GM19099 (cell line): ENCODE measurements at regions not wholly inside any gene's neighbourhood (a gene's known extent, or its start where the extent isn't known, plus 50 kb on each side); places are given as distances from the start of the nearest gene placed in this dataset.

Experiments
- POLR2A ChIP-seq: IDR thresholded peaks from 3 replicates; pipeline ENCODE4 v1.6.1; 2011; ENCODE audit warnings: low read depth; ENCODE audit not compliant: insufficient read length; ENCODE audit errors: extremely low read depth

GRCh38 chr17:70268383-70268782 lies 99.1 kb downstream of the KCNJ2 start:
- TF ChIP-seq POLR2A = no peak

- TF ChIP-seq POLR2A = no peak
Observed at GRCh38 chr17:70270554-70270953, 101.2 kb downstream of the KCNJ2 start.

- no peak for TF ChIP-seq POLR2A
Observed at GRCh38 chr17:70271200-70271599, 101.9 kb downstream of the KCNJ2 start.

- no peak for TF ChIP-seq POLR2A
Observed at GRCh38 chr17:70271672-70272071, 102.3 kb downstream of the KCNJ2 start.

- TF ChIP-seq POLR2A = no peak
Observed at GRCh38 chr17:70274255-70274654, 104.9 kb downstream of the KCNJ2 start.

- TF ChIP-seq POLR2A = no peak
Observed at GRCh38 chr17:70276906-70277305, 107.6 kb downstream of the KCNJ2 start.

- TF ChIP-seq POLR2A = no peak
Observed at GRCh38 chr17:70278844-70279462, 109.6 kb downstream of the KCNJ2 start.

GRCh38 chr17:70286391-70286790 lies 117.1 kb downstream of the KCNJ2 start:
- TF ChIP-seq POLR2A = no peak

- TF ChIP-seq POLR2A = no peak
Observed at GRCh38 chr17:70288540-70289290, 119.4 kb downstream of the KCNJ2 start.

- no peak for TF ChIP-seq POLR2A
Observed at GRCh38 chr17:70290770-70291169, 121.4 kb downstream of the KCNJ2 start.

GRCh38 chr17:70292366-70292765 lies 123.0 kb downstream of the KCNJ2 start:
- no peak for TF ChIP-seq POLR2A

GRCh38 chr17:70295329-70295728 lies 126.0 kb downstream of the KCNJ2 start:
- no peak for TF ChIP-seq POLR2A

- TF ChIP-seq POLR2A = no peak
Observed at GRCh38 chr17:70295731-70296130, 126.4 kb downstream of the KCNJ2 start.

GRCh38 chr17:70296456-70296855 lies 127.1 kb downstream of the KCNJ2 start:
- no peak for TF ChIP-seq POLR2A

GRCh38 chr17:70297397-70297796 lies 128.1 kb downstream of the KCNJ2 start:
- no peak for TF ChIP-seq POLR2A

- no peak for TF ChIP-seq POLR2A
Observed at GRCh38 chr17:70298929-70299531, 129.7 kb downstream of the KCNJ2 start.
